Ovary (tissue), 7 donors: ENCODE measurements at regions not wholly inside any gene's neighbourhood (a gene's known extent, or its start where the extent isn't known, plus 50 kb on each side); places are given as distances from the start of the nearest gene placed in this dataset.

Experiments used
- DNase-seq, 5 donors: peaks; one replicate each; pipeline ENCODE4 v3.0.0-alpha.2; 2019 to 2020
- H3K27ac ChIP-seq, 2 donors: fragments of 200-600 bp; one replicate each; pipeline versions ENCODE4 v1.5.1 to v1.8.0; 2019 to 2022
- H3K27me3 ChIP-seq: fragments of 200-600 bp; one replicate; pipeline ENCODE4 v1.8.0; 2022
- H3K36me3 ChIP-seq: fragments of 200-600 bp; sonication (generic); one replicate; pipeline ENCODE4 v1.5.1; 2019
- H3K4me1 ChIP-seq: one replicate; pipeline ENCODE4 v1.8.1; 2013; ENCODE audit warnings: mild to moderate bottlenecking, moderate library complexity; ENCODE audit not compliant: insufficient read depth
- H3K4me3 ChIP-seq: fragments of 200-600 bp; sonication (generic); one replicate; pipeline ENCODE4 v1.5.1; 2017
- H3K9me3 ChIP-seq, 2 donors: fragments of 200-600 bp in 1 of 2; sonication (generic) in 1 of 2; one replicate each; pipeline versions ENCODE4 v1.5.1 to v1.8.1; 2013 to 2019; ENCODE audit warnings: mild to moderate bottlenecking in 1 of 2, moderate library complexity in 1 of 2
- CTCF ChIP-seq, 3 donors: fragments of 450-650 bp in 2 of 3; fragments of 200-600 bp in 1 of 3; IDR thresholded peaks; one replicate each; pipeline versions ENCODE4 v1.5.1 to v1.8.0; 2016 to 2022; ENCODE audit warnings: antibody characterized with exemption in 3 of 3, mild to moderate bottlenecking in 1 of 3
- EP300 ChIP-seq: sonication (generic); formaldehyde crosslinking; IDR thresholded peaks from one replicate; pipeline ENCODE4 v1.6.1; 2017; ENCODE audit warnings: antibody characterized with exemption
- POLR2A ChIP-seq: fragments of 450-650 bp; IDR thresholded peaks from one replicate; pipeline ENCODE4 v1.6.1; 2017; ENCODE audit warnings: antibody characterized with exemption, mild to moderate bottlenecking, moderate library complexity
- WGBS, 3 donors: extraction: QIAGEN DNeasy Blood & Tissue Kit in 1 of 3; methylation state at CpG; one replicate each; pipeline versions ENCODE4 v1.1.5 to v1.1.7; 2013 to 2017; 5-methylcytosine and 5-hydroxymethylcytosine counted together
- intact Hi-C, 4 donors: fragments of 100-400 bp; cut with DNase I; formaldehyde crosslinking; loops; one replicate each; pipeline versions ENCODE4 v1.11.0 to v1.15.1; 2022 to 2023
- donor health status: DM: no; HTN: no; CAD: no; lungs with moderate emphysema.
- donor health status: DM: no; HTN: no; CAD: no.
- donor health status: Bipolar disorder and iron deficiency.
- donor health status: DM: no; HTN: no; CAD: no.
- donor health status: DM: yes; HTN: yes; CAD: no.

- Histone ChIP-seq H3K9me3 (peaks cover 0 to 2% of the 10 kb centered on the region in 2 donors), H3K27ac (no peak overlapping the region), H3K4me1 (no peaks in the 10 kb centered on the region), H3K27me3 (no peaks in the 10 kb centered on the region), H3K36me3 (no peaks in the 10 kb centered on the region), H3K4me3 (no peak overlapping the region)
- DNase-seq: no peak
- intact Hi-C loops: no loop called here
- TF ChIP-seq POLR2A: no peak
Observed at GRCh38 chr6:81253821-81254220, 498.7 kb downstream of the TENT5A start.

- TF ChIP-seq POLR2A (no peak), CTCF (IDR thresholded peaks at IDR 0.05) (no peak), EP300 (no peak)
- 83 to 85% (median 85%) methylated on average over 4 of the region's 4 CpGs for WGBS, 3 donors
- DNase-seq: no peak
- Histone ChIP-seq H3K27ac (no peak overlapping the region), H3K9me3 (peaks cover 0 to 2% of the 10 kb centered on the region in 2 donors), H3K4me1 (no peaks in the 10 kb centered on the region), H3K36me3 (no peaks in the 10 kb centered on the region), H3K27me3 (no peaks in the 10 kb centered on the region), H3K4me3 (no peak overlapping the region)
- intact Hi-C loops: no loop called here
Observed at GRCh38 chr6:81252231-81252630, 500.2 kb downstream of the TENT5A start.

- Histone ChIP-seq H3K4me3 (no peak overlapping the region), H3K9me3 (no peaks in the 10 kb centered on the region), H3K36me3 (no peaks in the 10 kb centered on the region), H3K27ac (no peak overlapping the region), H3K4me1 (no peaks in the 10 kb centered on the region), H3K27me3 (no peaks in the 10 kb centered on the region)
- intact Hi-C loops: no loop called here
- TF ChIP-seq CTCF (IDR thresholded peaks at IDR 0.05) (no peak), POLR2A (no peak), EP300 (no peak)
- DNase-seq: no peak
- 77 to 86% (median 79%) methylated on average over 2 of the region's 2 CpGs for WGBS, 3 donors
Observed at GRCh38 chr6:81246200-81246599, 506.3 kb downstream of the TENT5A start.

- no peak overlapping the region for H3K27ac ChIP-seq
- H3K36me3 ChIP-seq: no peaks in the 10 kb centered on the region
- no peaks in the 10 kb centered on the region for H3K9me3 ChIP-seq
- H3K4me1 ChIP-seq: no peaks in the 10 kb centered on the region
- TF ChIP-seq EP300 (no peak), POLR2A (no peak), CTCF (IDR thresholded peaks at IDR 0.05) (no peak)
- H3K27me3 ChIP-seq: no peaks in the 10 kb centered on the region
- no peak for DNase-seq
- 89 to 96% (median 93%) methylated on average over 1 of the region's 1 CpG for WGBS, 3 donors
- intact Hi-C loops: no loop called here
- no peak overlapping the region for H3K4me3 ChIP-seq
Observed at GRCh38 chr6:81242624-81243023, 509.9 kb downstream of the TENT5A start.

GRCh38 chr6:81241126-81242041 is 511.1 kb downstream of the TENT5A start:
- H3K4me1 ChIP-seq: no peaks in the 10 kb centered on the region
- H3K36me3 ChIP-seq: no peaks in the 10 kb centered on the region
- no peaks in the 10 kb centered on the region for H3K27me3 ChIP-seq
- no peak overlapping the region for H3K27ac ChIP-seq
- WGBS, 3 donors: 34 to 42% (median 35%) methylated on average over 5 of the region's 5 CpGs
- no peak overlapping the region for H3K4me3 ChIP-seq
- no peaks in the 10 kb centered on the region for H3K9me3 ChIP-seq
- DNase-seq: no peak
- intact Hi-C loops: no loop called here
- TF ChIP-seq POLR2A: no peak
- TF ChIP-seq EP300: no peak
- TF ChIP-seq CTCF (IDR thresholded peaks at IDR 0.05): no peak
